SK-N-SH treated with all-trans-retinoic acid at 6 μM for 48 hours (cell line): ENCODE measurements at regions not wholly inside any gene's neighbourhood (a gene's known extent, or its start where the extent isn't known, plus 50 kb on each side); places are given as distances from the start of the nearest gene placed in this dataset.

ENCODE experiments used
- ATAC-seq: fragments of 200-7000 bp; cut with Tn5 transposase; 3 replicates; pipeline ENCODE4 v1.9.1; 2020; ENCODE audit warnings: mild to moderate bottlenecking, moderate library complexity
- ARNTL ChIP-seq: fragments of 450-650 bp; formaldehyde crosslinking; IDR thresholded peaks from 2 replicates; pipeline ENCODE4 v1.5.0; 2020; ENCODE audit warnings: low read depth, mild to moderate bottlenecking, moderate library complexity, borderline replicate concordance
- BACH2 ChIP-seq: fragments of 250-450 bp; sonication (Bioruptor Pico); IDR thresholded peaks from 2 replicates; pipeline ENCODE4 v1.9.0; 2021; ENCODE audit warnings: mild to moderate bottlenecking, borderline replicate concordance
- CSDC2 ChIP-seq: fragments of 250-450 bp; sonication (Bioruptor Pico); IDR thresholded peaks from 2 replicates; pipeline ENCODE4 v1.5.0; 2020; ENCODE audit warnings: mild to moderate bottlenecking, moderate library complexity
- ESRRG ChIP-seq: fragments of 250-450 bp; sonication (Bioruptor Pico); IDR thresholded peaks from 2 replicates; pipeline ENCODE4 v1.6.1; 2021; ENCODE audit warnings: mild to moderate bottlenecking
- GLIS3 ChIP-seq: fragments of 250-450 bp; sonication (Bioruptor Pico); IDR thresholded peaks from 2 replicates; pipeline ENCODE4 v1.5.0; 2020; ENCODE audit warnings: mild to moderate bottlenecking, moderate library complexity
- ISL1 ChIP-seq: fragments of 250-450 bp; sonication (Bioruptor Pico); IDR thresholded peaks from 2 replicates; pipeline ENCODE4 v2.1.2; 2022; ENCODE audit warnings: mild to moderate bottlenecking, moderate library complexity
- OSR1 ChIP-seq: fragments of 250-450 bp; sonication (Bioruptor Pico); IDR thresholded peaks from 2 replicates; pipeline ENCODE4 v1.8.0; 2022; ENCODE audit warnings: moderate library complexity, mild to moderate bottlenecking, inconsistent platforms
- PATZ1 ChIP-seq: fragments of 250-450 bp; sonication (Bioruptor Pico); IDR thresholded peaks from 2 replicates; pipeline ENCODE4 v1.8.0; 2020; ENCODE audit warnings: mild to moderate bottlenecking, moderate library complexity, borderline replicate concordance
- POU6F1 ChIP-seq: fragments of 250-450 bp; sonication (Bioruptor Pico); IDR thresholded peaks from 2 replicates; pipeline ENCODE4 v1.8.0; 2021; ENCODE audit warnings: low read depth, mild to moderate bottlenecking, moderate library complexity, borderline replicate concordance
- PPARA ChIP-seq: fragments of 250-450 bp; sonication (Bioruptor Pico); IDR thresholded peaks from 2 replicates; pipeline ENCODE4 v1.5.0; 2020; ENCODE audit warnings: mild to moderate bottlenecking, borderline replicate concordance
- RARB ChIP-seq: fragments of 250-450 bp; sonication (Bioruptor Pico); IDR thresholded peaks from 2 replicates; pipeline ENCODE4 v1.8.0; 2021; ENCODE audit warnings: mild to moderate bottlenecking, moderate library complexity
- SNAI2 ChIP-seq: fragments of 250-450 bp; sonication (Bioruptor Pico); IDR thresholded peaks from 2 replicates; pipeline ENCODE4 v1.5.0; 2020; ENCODE audit warnings: mild to moderate bottlenecking, moderate library complexity
- TCF4 ChIP-seq: fragments of 250-450 bp; sonication (Bioruptor Pico); IDR thresholded peaks from 2 replicates; pipeline ENCODE4 v1.8.0; 2021; ENCODE audit warnings: mild to moderate bottlenecking, moderate library complexity, borderline replicate concordance
- TOX ChIP-seq: fragments of 250-450 bp; sonication (Bioruptor Pico); IDR thresholded peaks from 2 replicates; pipeline ENCODE4 v1.8.0; 2021; ENCODE audit warnings: mild to moderate bottlenecking, moderate library complexity, borderline replicate concordance
- TSHZ2 ChIP-seq: fragments of 250-450 bp; sonication (Bioruptor Pico); IDR thresholded peaks from 2 replicates; pipeline ENCODE4 v1.5.0; 2020; ENCODE audit warnings: mild to moderate bottlenecking, moderate library complexity
- ZC3H10 ChIP-seq: fragments of 250-450 bp; sonication (Bioruptor Pico); IDR thresholded peaks from 2 replicates; pipeline ENCODE4 v1.5.1; 2021; ENCODE audit warnings: mild to moderate bottlenecking, moderate library complexity
- ZFP3 ChIP-seq: fragments of 250-450 bp; sonication (Bioruptor Pico); IDR thresholded peaks from 2 replicates; pipeline ENCODE4 v1.5.0; 2020; ENCODE audit warnings: mild to moderate bottlenecking, moderate library complexity
- ZFP30 ChIP-seq: fragments of 450-650 bp; formaldehyde crosslinking; IDR thresholded peaks from 2 replicates; pipeline ENCODE4 v1.5.0; 2022; ENCODE audit warnings: mild to moderate bottlenecking, moderate library complexity
- ZNF565 ChIP-seq: fragments of 450-650 bp; formaldehyde crosslinking; conservative IDR thresholded peaks from 2 replicates; pipeline ENCODE4 v1.5.0; 2020; ENCODE audit warnings: low read depth, mild to moderate bottlenecking, moderate library complexity
- ZNF70 ChIP-seq: fragments of 450-650 bp; formaldehyde crosslinking; IDR thresholded peaks from 2 replicates; pipeline ENCODE4 v1.5.0; 2020; ENCODE audit warnings: mild to moderate bottlenecking, moderate library complexity
- ZNF8 ChIP-seq: fragments of 450-650 bp; formaldehyde crosslinking; IDR thresholded peaks from 2 replicates; pipeline ENCODE4 v1.5.0; 2020; ENCODE audit warnings: mild to moderate bottlenecking, moderate library complexity
- TF ChIP-seq, protein P1 (sequence below): fragments of 250-450 bp; sonication (Bioruptor Pico); IDR thresholded peaks from 2 replicates; pipeline ENCODE4 v1.5.1; 2020; ENCODE audit warnings: low read depth, mild to moderate bottlenecking, moderate library complexity

DNA sequence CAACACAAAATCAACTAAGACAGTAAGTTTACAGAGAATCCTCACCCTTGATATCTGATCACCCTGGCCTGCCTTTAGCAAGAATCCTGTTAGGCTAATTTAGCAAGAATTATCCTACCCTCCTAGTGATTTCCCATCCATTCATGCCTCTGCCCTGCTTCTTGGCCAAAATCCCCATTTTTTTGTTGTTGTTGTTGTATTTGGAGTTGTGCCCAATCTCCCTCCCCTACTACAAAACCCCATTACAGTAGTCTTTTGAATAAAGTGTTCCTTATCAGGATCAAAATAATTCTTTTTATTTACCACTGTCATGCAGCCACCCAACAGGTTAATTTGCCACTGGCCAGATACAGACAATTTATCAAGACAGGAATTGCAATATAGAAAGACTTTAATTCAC lies 58.5 kb upstream of the CLINT1 start:
- TF ChIP-seq GLIS3 (no peak), TOX (CRISPR knock-in tag) (no peak), ZNF565 (no peak), ISL1 (CRISPR knock-in tag) (no peak), ZFP3 (CRISPR knock-in tag) (no peak), POU6F1 (CRISPR knock-in tag) (no peak), BACH2 (CRISPR knock-in tag) (no peak), ZNF8 (CRISPR knock-in tag) (no peak), OSR1 (CRISPR knock-in tag) (no peak), PATZ1 (CRISPR knock-in tag) (no peak), ZFP30 (CRISPR knock-in tag) (no peak), ZC3H10 (CRISPR knock-in tag) (no peak), ARNTL (CRISPR knock-in tag) (no peak), CSDC2 (CRISPR knock-in tag) (no peak)
- TF ChIP-seq, protein P1, sequence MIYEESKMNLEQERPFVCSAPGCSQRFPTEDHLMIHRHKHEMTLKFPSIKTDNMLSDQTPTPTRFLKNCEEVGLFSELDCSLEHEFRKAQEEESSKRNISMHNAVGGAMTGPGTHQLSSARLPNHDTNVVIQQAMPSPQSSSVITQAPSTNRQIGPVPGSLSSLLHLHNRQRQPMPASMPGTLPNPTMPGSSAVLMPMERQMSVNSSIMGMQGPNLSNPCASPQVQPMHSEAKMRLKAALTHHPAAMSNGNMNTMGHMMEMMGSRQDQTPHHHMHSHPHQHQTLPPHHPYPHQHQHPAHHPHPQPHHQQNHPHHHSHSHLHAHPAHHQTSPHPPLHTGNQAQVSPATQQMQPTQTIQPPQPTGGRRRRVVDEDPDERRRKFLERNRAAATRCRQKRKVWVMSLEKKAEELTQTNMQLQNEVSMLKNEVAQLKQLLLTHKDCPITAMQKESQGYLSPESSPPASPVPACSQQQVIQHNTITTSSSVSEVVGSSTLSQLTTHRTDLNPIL, result no peak
- no peak for ATAC-seq

DNA sequence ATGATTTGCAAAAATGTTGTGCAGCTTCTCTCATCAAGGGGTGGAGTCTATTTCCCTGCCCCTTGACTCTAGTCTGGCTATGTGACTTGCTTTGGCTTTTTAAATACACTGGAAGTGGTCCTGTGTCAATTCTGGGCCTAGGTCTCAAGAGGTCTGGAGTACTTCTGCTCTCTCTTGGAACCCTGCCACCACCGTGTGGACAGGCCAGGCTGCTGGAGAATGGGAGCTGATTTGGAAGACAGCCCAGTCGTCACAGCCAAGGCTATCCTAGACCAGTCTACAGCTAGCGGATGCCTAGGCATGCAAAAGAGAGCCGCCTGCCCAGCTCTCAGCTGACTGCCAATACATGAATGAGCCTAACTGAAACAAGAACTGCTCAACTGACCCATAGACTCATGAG lies 56.7 kb upstream of the CLINT1 start:
- ATAC-seq, result peak; percentile 85
- TF ChIP-seq SNAI2, result 0 out of 2 replicates have a peak, but pooled peaks have one; percentile 39
- no peak for TF ChIP-seq ZC3H10 (CRISPR knock-in tag)
- TF ChIP-seq ISL1 (CRISPR knock-in tag), result peak; percentile 43
- peak; percentile 49; the same call in 1 of the 2 replicates for TF ChIP-seq TCF4
- TF ChIP-seq ZNF8 (CRISPR knock-in tag), result no peak
- TF ChIP-seq CSDC2 (CRISPR knock-in tag), result peak; percentile 66; the same call in 1 of the 2 replicates
- peak; percentile 86 for TF ChIP-seq TSHZ2 (CRISPR knock-in tag)
- TF ChIP-seq ZNF70, result no peak
- no peak; the same call in 1 of the 2 replicates for TF ChIP-seq ZFP3 (CRISPR knock-in tag)
- TF ChIP-seq ZNF565, result no peak
- no peak for TF ChIP-seq RARB
- TF ChIP-seq OSR1 (CRISPR knock-in tag), result no peak
- TF ChIP-seq ZFP30 (CRISPR knock-in tag), result peak; percentile 77
- TF ChIP-seq ESRRG (CRISPR knock-in tag), result no peak
- TF ChIP-seq GLIS3, result no peak
- TF ChIP-seq, all 23 proteins: peak for 6

DNA sequence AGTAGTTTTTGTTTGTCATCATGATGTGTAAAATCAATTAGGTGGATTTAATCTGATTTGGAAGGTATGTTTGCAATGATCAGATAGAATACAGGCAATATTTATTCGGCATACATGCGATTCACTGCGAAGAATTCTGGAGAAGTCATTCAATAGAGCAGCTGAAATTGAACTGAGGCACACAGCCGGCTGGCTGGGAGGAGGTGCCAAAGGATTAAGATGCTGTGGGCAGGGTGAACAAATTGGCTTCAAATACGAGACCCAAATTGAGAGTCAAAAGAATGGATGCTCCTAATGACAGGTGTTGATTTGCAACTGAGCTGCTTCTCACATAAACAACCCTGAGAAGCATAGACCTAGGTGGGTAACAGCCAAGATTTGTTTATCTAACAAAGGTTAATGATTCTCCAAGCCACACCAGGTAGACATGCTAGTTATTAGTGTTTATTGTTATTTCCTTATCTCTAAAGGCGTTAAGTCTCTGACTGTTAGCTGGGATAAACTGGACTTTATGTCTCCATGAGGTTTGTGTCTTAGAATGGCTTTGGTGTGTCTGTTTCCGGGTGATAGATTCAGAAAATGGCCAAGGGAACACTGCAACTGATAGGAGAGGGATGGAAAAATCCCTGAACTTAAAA lies 55.3 kb upstream of the CLINT1 start:
- ATAC-seq, result no peak
- TF ChIP-seq, protein P1, result no peak
- TF ChIP-seq ZC3H10 (CRISPR knock-in tag) (no peak), SNAI2 (no peak), PPARA (CRISPR knock-in tag) (no peak), PATZ1 (CRISPR knock-in tag) (no peak), TOX (CRISPR knock-in tag) (no peak), OSR1 (CRISPR knock-in tag) (no peak), GLIS3 (no peak), BACH2 (CRISPR knock-in tag) (no peak), ARNTL (CRISPR knock-in tag) (no peak), ZNF70 (no peak)
- TF ChIP-seq, all 23 proteins: peak for 0
